DOHH2 (cell line): ENCODE measurements at regions not wholly inside any gene's neighbourhood (a gene's known extent, or its start where the extent isn't known, plus 50 kb on each side); places are given as distances from the start of the nearest gene placed in this dataset.
"Not testable (repeated sequence)": the region's sequence is repeated elsewhere in the genome, so short reads cannot be mapped to it uniquely, and the experiment has no call there.

Source experiments
- H3F3A ChIP-seq: fragments of 200-600 bp; sonication (generic), shearing (Covaris generic); 2 replicates; pipeline ENCODE4 v1.6.0; 2016; ENCODE audit warnings: antibody characterized with exemption, mild to moderate bottlenecking; ENCODE audit not compliant: control insufficient read depth, insufficient read depth
- H3K27ac ChIP-seq: fragments of 200-600 bp; sonication (generic); 2 replicates; pipeline ENCODE4 v1.5.1; 2014; ENCODE audit warnings: low read depth, mild to moderate bottlenecking, low read length, moderate library complexity
- H3K27me3 ChIP-seq: fragments of 200-600 bp; sonication (generic); 2 replicates; pipeline ENCODE4 v1.6.1; 2014; ENCODE audit warnings: mild to moderate bottlenecking, low read length, mixed read lengths; ENCODE audit not compliant: control insufficient read depth
- H3K36me3 ChIP-seq: fragments of 200-600 bp; sonication (generic); 2 replicates; pipeline ENCODE4 v1.6.1; 2014; ENCODE audit warnings: mild to moderate bottlenecking, low read length, moderate library complexity, mixed read lengths; ENCODE audit not compliant: control insufficient read depth
- H3K4me1 ChIP-seq: fragments of 200-600 bp; sonication (generic); 2 replicates; pipeline ENCODE4 v1.6.1; 2014; ENCODE audit warnings: mild to moderate bottlenecking, low read length, mixed read lengths; ENCODE audit not compliant: control insufficient read depth
- H3K4me2 ChIP-seq: fragments of 200-600 bp; sonication (generic); 2 replicates; pipeline ENCODE4 v1.6.0; 2014; ENCODE audit warnings: mild to moderate bottlenecking, low read length, moderate library complexity
- H3K4me3 ChIP-seq: fragments of 200-600 bp; sonication (generic); 2 replicates; pipeline ENCODE4 v1.5.1; 2014; ENCODE audit warnings: mild to moderate bottlenecking, low read length, mixed read lengths
- H3K79me2 ChIP-seq: fragments of 200-600 bp; sonication (generic); 2 replicates; pipeline ENCODE4 v1.6.1; 2014; ENCODE audit warnings: mild to moderate bottlenecking, low read length, mixed read lengths; ENCODE audit not compliant: control insufficient read depth
- H3K9me2 ChIP-seq: fragments of 200-600 bp; sonication (generic); replicated peaks from 2 replicates; pipeline ENCODE4 v1.6.1; 2014; ENCODE audit warnings: mild to moderate bottlenecking, low read length, mixed read lengths; ENCODE audit not compliant: control insufficient read depth
- H3K9me3 ChIP-seq: fragments of 200-600 bp; sonication (generic); 2 replicates; pipeline ENCODE4 v1.6.1; 2014; ENCODE audit warnings: antibody characterized with exemption, low read length, mixed read lengths; ENCODE audit not compliant: control insufficient read depth, insufficient read depth
- H4K20me1 ChIP-seq: fragments of 200-600 bp; sonication (generic); 2 replicates; pipeline ENCODE4 v1.6.0; 2014; ENCODE audit warnings: low read depth, mild to moderate bottlenecking, antibody characterized with exemption, low read length, moderate library complexity; ENCODE audit not compliant: control insufficient read depth, insufficient read depth
- CTCF ChIP-seq: fragments of 200-600 bp; sonication (generic); IDR thresholded peaks from one replicate; pipeline ENCODE4 v1.5.1; 2014; ENCODE audit warnings: antibody characterized with exemption, mild to moderate bottlenecking, low read depth, low read length; ENCODE audit not compliant: poor library complexity, severe bottlenecking
- EZH2phosphoT487 ChIP-seq: fragments of 200-600 bp; sonication (generic); IDR thresholded peaks from 2 replicates; pipeline ENCODE4 v1.6.1; 2017; ENCODE audit warnings: borderline replicate concordance, mild to moderate bottlenecking, antibody characterized with exemption, low read length, moderate library complexity, mixed read lengths

- H3K4me3 ChIP-seq = no peak overlapping the region
Observed at GRCh38 chr5:96111080-96111756, 149.6 kb upstream of the ELL2 start.

GRCh38 chr5:96110300-96110699, 148.6 kb upstream of the ELL2 start:
- Histone ChIP-seq H4K20me1 (no peaks in the 10 kb centered on the region), H3K9me2 (no peaks in the 10 kb centered on the region), H3K4me3 (no peak overlapping the region), H3K36me3 (no peaks in the 10 kb centered on the region), H3K4me2 (no peak overlapping the region), H3K4me1 (no peaks in the 10 kb centered on the region), H3K9me3 (no peaks in the 10 kb centered on the region), H3K27me3 (no peaks in the 10 kb centered on the region), H3F3A (no peaks in the 10 kb centered on the region), H3K79me2 (no peaks in the 10 kb centered on the region), H3K27ac (no peak overlapping the region)
- TF ChIP-seq CTCF (no peak), EZH2phosphoT487 (no peak)

More at GRCh38 chr5:96111080-96111756, 149.6 kb upstream of the ELL2 start:
- no peak overlapping the region for H3K4me2 ChIP-seq
- no peaks in the 10 kb centered on the region for H3K27me3 ChIP-seq
- no peaks in the 10 kb centered on the region for H3F3A ChIP-seq
- H3K79me2 ChIP-seq = no peaks in the 10 kb centered on the region
- no peak for TF ChIP-seq EZH2phosphoT487
- TF ChIP-seq CTCF = no peak
- no peaks in the 10 kb centered on the region for H3K9me3 ChIP-seq
- no peaks in the 10 kb centered on the region for H3K9me2 ChIP-seq
- no peaks in the 10 kb centered on the region for H4K20me1 ChIP-seq
- no peaks in the 10 kb centered on the region for H3K36me3 ChIP-seq
- no peaks in the 10 kb centered on the region for H3K4me1 ChIP-seq
- no peak overlapping the region for H3K27ac ChIP-seq

GRCh38 chr5:96108629-96109028, 147.0 kb upstream of the ELL2 start:
- H3K4me2 ChIP-seq, H3K4me1 ChIP-seq, H3K79me2 ChIP-seq, H3F3A ChIP-seq, H3K9me3 ChIP-seq, H3K27ac ChIP-seq, H3K4me3 ChIP-seq, H3K9me2 ChIP-seq, H4K20me1 ChIP-seq, H3K27me3 ChIP-seq, H3K36me3 ChIP-seq: not testable (repeated sequence)

GRCh38 chr5:96103829-96104228, 142.2 kb upstream of the ELL2 start:
- H3K9me2 ChIP-seq, H3K4me2 ChIP-seq, H3K27me3 ChIP-seq, H3K27ac ChIP-seq, H3K4me3 ChIP-seq, H4K20me1 ChIP-seq, H3K9me3 ChIP-seq, H3K4me1 ChIP-seq, H3K79me2 ChIP-seq, H3K36me3 ChIP-seq, H3F3A ChIP-seq: not testable (repeated sequence)
